ENCODE measurements at regions not wholly inside any gene's neighbourhood (a gene's known extent, or its start where the extent isn't known, plus 50 kb on each side); places are given as distances from the start of the nearest gene placed in this dataset.
"Not testable (repeated sequence)": the region's sequence is repeated elsewhere in the genome, so short reads cannot be mapped to it uniquely, and the experiment has no call there.

DNA sequence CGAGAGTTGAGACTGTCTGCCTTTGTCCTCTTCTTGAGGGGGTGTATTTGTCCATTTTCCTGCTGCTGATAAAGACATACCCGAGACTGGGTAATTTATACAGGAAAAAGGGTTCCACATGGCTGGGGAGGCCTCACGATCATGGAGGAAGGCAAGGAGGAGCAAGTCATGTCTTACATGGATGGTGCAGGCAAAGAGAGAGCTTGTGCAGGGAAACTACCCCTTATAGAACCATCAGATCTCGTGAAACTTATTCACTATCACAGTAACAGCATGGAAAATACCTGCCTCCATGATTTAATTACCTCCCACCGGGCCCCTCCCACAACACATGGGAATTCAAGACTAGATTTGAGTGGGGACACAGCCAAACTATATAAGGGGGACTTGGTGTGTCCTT is 338.2 kb upstream of the TNRC6C start:
- H3K9me3 ChIP-seq (ENCODE audit: severe bottlenecking) = no peaks in the 10 kb centered on the region
- TF ChIP-seq, protein P1, sequence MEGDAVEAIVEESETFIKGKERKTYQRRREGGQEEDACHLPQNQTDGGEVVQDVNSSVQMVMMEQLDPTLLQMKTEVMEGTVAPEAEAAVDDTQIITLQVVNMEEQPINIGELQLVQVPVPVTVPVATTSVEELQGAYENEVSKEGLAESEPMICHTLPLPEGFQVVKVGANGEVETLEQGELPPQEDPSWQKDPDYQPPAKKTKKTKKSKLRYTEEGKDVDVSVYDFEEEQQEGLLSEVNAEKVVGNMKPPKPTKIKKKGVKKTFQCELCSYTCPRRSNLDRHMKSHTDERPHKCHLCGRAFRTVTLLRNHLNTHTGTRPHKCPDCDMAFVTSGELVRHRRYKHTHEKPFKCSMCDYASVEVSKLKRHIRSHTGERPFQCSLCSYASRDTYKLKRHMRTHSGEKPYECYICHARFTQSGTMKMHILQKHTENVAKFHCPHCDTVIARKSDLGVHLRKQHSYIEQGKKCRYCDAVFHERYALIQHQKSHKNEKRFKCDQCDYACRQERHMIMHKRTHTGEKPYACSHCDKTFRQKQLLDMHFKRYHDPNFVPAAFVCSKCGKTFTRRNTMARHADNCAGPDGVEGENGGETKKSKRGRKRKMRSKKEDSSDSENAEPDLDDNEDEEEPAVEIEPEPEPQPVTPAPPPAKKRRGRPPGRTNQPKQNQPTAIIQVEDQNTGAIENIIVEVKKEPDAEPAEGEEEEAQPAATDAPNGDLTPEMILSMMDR (IDR thresholded peaks at IDR 0.05; ENCODE audit: poor library complexity, severe bottlenecking) = no peak

DNA sequence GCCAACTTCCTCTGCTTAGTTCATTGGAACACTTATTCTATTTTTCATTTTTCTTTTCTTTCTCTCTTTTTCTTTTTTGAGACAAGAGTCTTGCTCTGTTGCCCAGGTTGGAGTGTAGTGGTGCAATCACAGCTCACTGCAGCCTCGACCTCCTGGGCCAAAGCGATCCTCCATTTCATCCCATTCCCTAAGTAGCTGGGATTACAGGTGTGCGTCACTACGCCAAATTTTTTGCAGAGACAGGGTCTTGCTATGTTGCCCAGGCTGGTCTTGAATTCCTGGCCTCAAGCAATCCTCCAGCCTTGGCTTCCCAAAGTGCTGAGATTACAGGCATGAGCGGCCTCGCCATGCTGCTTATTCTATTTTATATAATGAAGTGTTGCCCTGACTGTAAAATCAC is 336.4 kb upstream of the TNRC6C start:
- not testable (repeated sequence) for H3K27me3 ChIP-seq (ENCODE audit: insufficient read depth, poor library complexity, severe bottlenecking); H3K36me3 ChIP-seq (ENCODE audit: low read depth); H3K4me3 ChIP-seq (ENCODE audit: severe bottlenecking); ATAC-seq (ENCODE audit: low read depth); DNase-seq (ENCODE audit: low spot score); H3K9me3 ChIP-seq (ENCODE audit: severe bottlenecking)
- peak overlapping the region; percentile 94 for H3K27ac ChIP-seq (ENCODE audit: poor library complexity, severe bottlenecking)
- H3K4me1 ChIP-seq (ENCODE audit: insufficient read depth, poor library complexity, severe bottlenecking) = peaks cover 21% of the 10 kb centered on the region

More for the DNA sequence above, 338.2 kb upstream of the TNRC6C start:
- H3K4me3 ChIP-seq (ENCODE audit: severe bottlenecking) = no peak overlapping the region
- ATAC-seq (ENCODE audit: low read depth) = no peak
- no peaks in the 10 kb centered on the region for H3K27me3 ChIP-seq (ENCODE audit: insufficient read depth, poor library complexity, severe bottlenecking)
- peak overlapping the region; percentile 94 for H3K27ac ChIP-seq (ENCODE audit: poor library complexity, severe bottlenecking)
- H3K4me1 ChIP-seq (ENCODE audit: insufficient read depth, poor library complexity, severe bottlenecking) = peaks cover 38% of the 10 kb centered on the region
- peak; percentile 7 for DNase-seq (ENCODE audit: low spot score)
- H3K36me3 ChIP-seq (ENCODE audit: low read depth) = no peaks in the 10 kb centered on the region

DNA sequence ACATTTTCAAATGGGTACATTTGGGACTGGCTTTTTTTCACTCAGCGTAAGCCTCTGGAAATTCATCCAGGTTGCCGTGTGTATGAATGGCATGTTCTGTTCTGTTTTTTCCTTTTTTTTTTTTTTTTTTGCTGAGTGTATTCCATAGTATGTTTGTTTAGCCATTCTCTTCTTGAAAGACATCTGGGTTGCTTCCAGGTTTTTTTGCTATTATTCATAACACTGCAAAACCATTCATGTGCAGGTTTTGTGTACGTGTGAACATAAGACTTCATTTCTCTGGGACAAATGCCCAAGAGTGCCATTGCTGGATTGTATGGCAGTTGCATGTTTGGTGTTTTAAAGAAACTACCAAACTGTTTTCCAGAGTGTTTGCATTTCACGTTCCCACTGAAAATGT is 335.9 kb upstream of the TNRC6C start:
- Histone ChIP-seq H3K4me1 (ENCODE audit: insufficient read depth, poor library complexity, severe bottlenecking) (peaks cover 20% of the 10 kb centered on the region), H3K27ac (ENCODE audit: poor library complexity, severe bottlenecking) (peak overlapping the region; percentile 94), H3K9me3 (ENCODE audit: severe bottlenecking) (no peaks in the 10 kb centered on the region), H3K27me3 (ENCODE audit: insufficient read depth, poor library complexity, severe bottlenecking) (no peaks in the 10 kb centered on the region), H3K36me3 (ENCODE audit: low read depth) (no peaks in the 10 kb centered on the region), H3K4me3 (ENCODE audit: severe bottlenecking) (no peak overlapping the region)
- TF ChIP-seq, protein P1 (IDR thresholded peaks at IDR 0.05; ENCODE audit: poor library complexity, severe bottlenecking) = no peak
- ATAC-seq (ENCODE audit: low read depth) (peak; percentile 74), DNase-seq (ENCODE audit: low spot score) (no peak)

GRCh38 chr17:77623321-77623720 is 335.2 kb upstream of the TNRC6C start:
- not testable (repeated sequence) for H3K4me3 ChIP-seq (ENCODE audit: severe bottlenecking); ATAC-seq (ENCODE audit: low read depth); H3K9me3 ChIP-seq (ENCODE audit: severe bottlenecking); H3K36me3 ChIP-seq (ENCODE audit: low read depth); DNase-seq (ENCODE audit: low spot score); H3K27me3 ChIP-seq (ENCODE audit: insufficient read depth, poor library complexity, severe bottlenecking)
- Histone ChIP-seq H3K27ac (ENCODE audit: poor library complexity, severe bottlenecking) (peak overlapping the region; percentile 94), H3K4me1 (ENCODE audit: insufficient read depth, poor library complexity, severe bottlenecking) (peaks cover 20% of the 10 kb centered on the region)

- H3K9me3 ChIP-seq (ENCODE audit: severe bottlenecking) = no peaks in the 10 kb centered on the region
Observed at GRCh38 chr17:77628035-77628434, 330.5 kb upstream of the TNRC6C start.

DNA sequence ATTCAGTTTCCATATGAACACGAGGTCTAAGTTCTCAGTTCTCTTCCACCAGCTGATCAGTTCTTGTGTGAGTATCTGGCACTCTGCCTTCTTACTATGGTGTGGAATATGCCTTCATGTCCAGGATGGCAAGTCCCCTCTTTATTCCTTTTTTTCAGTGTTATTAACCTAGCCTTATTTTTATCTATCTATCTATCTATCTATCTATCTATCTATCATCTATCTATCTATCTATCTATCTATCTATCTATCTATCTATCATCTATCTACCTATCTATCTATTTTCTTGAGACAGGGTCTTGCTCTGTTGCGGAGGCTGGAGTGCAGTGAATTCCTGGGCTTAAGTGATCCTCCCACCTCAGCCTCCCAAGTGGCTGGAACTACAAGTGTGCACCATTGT is 329.2 kb upstream of the TNRC6C start:
- not testable (repeated sequence) for DNase-seq (ENCODE audit: low spot score); H3K4me1 ChIP-seq (ENCODE audit: insufficient read depth, poor library complexity, severe bottlenecking)

More at GRCh38 chr17:77628035-77628434, 330.5 kb upstream of the TNRC6C start:
- no peak overlapping the region for H3K4me3 ChIP-seq (ENCODE audit: severe bottlenecking)
- no peaks in the 10 kb centered on the region for H3K36me3 ChIP-seq (ENCODE audit: low read depth)
- TF ChIP-seq, protein P1 (IDR thresholded peaks at IDR 0.05; ENCODE audit: poor library complexity, severe bottlenecking) = no peak
- no peak for DNase-seq (ENCODE audit: low spot score)
- H3K27me3 ChIP-seq (ENCODE audit: insufficient read depth, poor library complexity, severe bottlenecking) = no peaks in the 10 kb centered on the region
- ATAC-seq (ENCODE audit: low read depth) = no peak
- H3K27ac ChIP-seq (ENCODE audit: poor library complexity, severe bottlenecking) = no peak overlapping the region
- peaks cover 1% of the 10 kb centered on the region for H3K4me1 ChIP-seq (ENCODE audit: insufficient read depth, poor library complexity, severe bottlenecking)

More for the DNA sequence above, 329.2 kb upstream of the TNRC6C start:
- ATAC-seq (ENCODE audit: low read depth); H3K4me3 ChIP-seq (ENCODE audit: severe bottlenecking); H3K9me3 ChIP-seq (ENCODE audit: severe bottlenecking); H3K27ac ChIP-seq (ENCODE audit: poor library complexity, severe bottlenecking); H3K27me3 ChIP-seq (ENCODE audit: insufficient read depth, poor library complexity, severe bottlenecking); H3K36me3 ChIP-seq (ENCODE audit: low read depth): not testable (repeated sequence)

Data from RWPE2 (cell line).